Neural cell (in vitro differentiated cells): ENCODE measurements at regions not wholly inside any gene's neighbourhood (a gene's known extent, or its start where the extent isn't known, plus 50 kb on each side); places are given as distances from the start of the nearest gene placed in this dataset.

Experiments used
- H2AFZ ChIP-seq: fragments of 200-600, 300-800 bp; sonication (generic), shearing (Covaris generic); 2 replicates; pipeline ENCODE4 v1.6.0; 2014; ENCODE audit warnings: low read depth, mild to moderate bottlenecking, antibody characterized with exemption, low read length, moderate library complexity
- H3F3A ChIP-seq: fragments of 200-600 bp; shearing (Covaris generic); 2 replicates; pipeline ENCODE4 v1.6.1; 2016; ENCODE audit warnings: mild to moderate bottlenecking, moderate library complexity, mixed read lengths, antibody characterized with exemption, low read length; ENCODE audit not compliant: insufficient read depth, poor library complexity, severe bottlenecking
- H3K27ac ChIP-seq: fragments of 200-600, 300-800 bp; sonication (generic), shearing (Covaris generic); 2 replicates; pipeline ENCODE4 v1.5.1; 2014; ENCODE audit warnings: mild to moderate bottlenecking, low read length, moderate library complexity
- H3K27me3 ChIP-seq: fragments of 300-800, 200-600 bp; sonication (generic), shearing (Covaris generic); 2 replicates; pipeline ENCODE4 v1.6.0; 2014; ENCODE audit warnings: mild to moderate bottlenecking, low read depth, low read length, moderate library complexity; ENCODE audit not compliant: insufficient read depth
- H3K36me3 ChIP-seq: fragments of 300-800, 200-600 bp; sonication (generic), shearing (Covaris generic); 2 replicates; pipeline ENCODE4 v1.5.1; 2014; ENCODE audit warnings: mild to moderate bottlenecking, antibody characterized with exemption, low read length, moderate library complexity; ENCODE audit not compliant: insufficient read depth
- H3K4me2 ChIP-seq: fragments of 300-800, 200-600 bp; sonication (generic), shearing (Covaris generic); 2 replicates; pipeline ENCODE4 v1.6.0; 2014; ENCODE audit warnings: mild to moderate bottlenecking, low read length
- H3K4me3 ChIP-seq: fragments of 300-800, 200-600 bp; sonication (generic), shearing (Covaris generic); 2 replicates; pipeline ENCODE4 v1.5.1; 2014; ENCODE audit warnings: mild to moderate bottlenecking, low read length, moderate library complexity
- H3K79me2 ChIP-seq: fragments of 200-600 bp; shearing (Covaris generic); replicated peaks from 2 replicates; pipeline ENCODE4 v1.6.0; 2014; ENCODE audit warnings: mild to moderate bottlenecking, low read length, moderate library complexity; ENCODE audit not compliant: insufficient read depth
- H3K9ac ChIP-seq: fragments of 300-800, 200-600 bp; sonication (generic), shearing (Covaris generic); 2 replicates; pipeline ENCODE4 v1.6.1; 2016; ENCODE audit warnings: mild to moderate bottlenecking, low read length, mixed read lengths
- H3K9me2 ChIP-seq: fragments of 200-600 bp; shearing (Covaris generic); 2 replicates; pipeline ENCODE4 v1.6.1; 2016; ENCODE audit warnings: mild to moderate bottlenecking, low read length, mixed read lengths; ENCODE audit not compliant: insufficient read depth
- H3K9me3 ChIP-seq: fragments of 200-600, 300-800 bp; sonication (generic), shearing (Covaris generic); 2 replicates; pipeline ENCODE4 v1.6.1; 2016; ENCODE audit warnings: mild to moderate bottlenecking, mixed run types, low read length, moderate library complexity, mixed read lengths
- H4K20me1 ChIP-seq: fragments of 200-600 bp; shearing (Covaris generic); 2 replicates; pipeline ENCODE4 v1.6.1; 2016; ENCODE audit warnings: mild to moderate bottlenecking, mixed run types; ENCODE audit not compliant: insufficient read depth
- EP300 ChIP-seq: fragments of 450-650 bp; conservative IDR thresholded peaks from 2 replicates; pipeline ENCODE4 v1.6.1; 2014; ENCODE audit warnings: antibody characterized with exemption, mild to moderate bottlenecking, moderate library complexity; ENCODE audit not compliant: poor library complexity, severe bottlenecking
- EZH2 ChIP-seq: fragments of 200-600, 300-800 bp; shearing (Covaris generic), sonication (generic); IDR thresholded peaks from 2 replicates; pipeline ENCODE4 v1.6.1; 2014; ENCODE audit warnings: antibody characterized with exemption, low read length, borderline replicate concordance, mild to moderate bottlenecking; ENCODE audit not compliant: insufficient read depth, poor library complexity, severe bottlenecking
- MXI1 ChIP-seq: fragments of 450-650 bp; conservative IDR thresholded peaks from 2 replicates; pipeline ENCODE4 v1.6.1; 2014; ENCODE audit warnings: antibody characterized with exemption, mild to moderate bottlenecking; ENCODE audit not compliant: poor library complexity, severe bottlenecking
- POLR2AphosphoS5 ChIP-seq: IDR thresholded peaks from 2 replicates; pipeline ENCODE4 v1.6.1; 2012
- RAD21 ChIP-seq: fragments of 450-650 bp; conservative IDR thresholded peaks from 2 replicates; pipeline ENCODE4 v1.6.1; 2014; ENCODE audit warnings: antibody characterized with exemption, mild to moderate bottlenecking, moderate library complexity
- SMC3 ChIP-seq: fragments of 450-650 bp; conservative IDR thresholded peaks from 2 replicates; pipeline ENCODE4 v1.6.1; 2014; ENCODE audit warnings: antibody characterized with exemption, mild to moderate bottlenecking, moderate library complexity; ENCODE audit not compliant: poor library complexity
- TAF1 ChIP-seq: IDR thresholded peaks from 2 replicates; pipeline ENCODE4 v1.6.1; 2012; ENCODE audit warnings: low read depth
- TF ChIP-seq, protein P1 (sequence below): fragments of 450-650 bp; IDR thresholded peaks from 2 replicates; pipeline ENCODE4 v1.5.1; 2014; ENCODE audit warnings: antibody characterized with exemption, mild to moderate bottlenecking, moderate library complexity; ENCODE audit not compliant: poor library complexity, severe bottlenecking
- TF ChIP-seq, protein P2 (sequence below): IDR thresholded peaks from 2 replicates; pipeline ENCODE4 v1.6.1; 2012; ENCODE audit warnings: borderline replicate concordance

DNA sequence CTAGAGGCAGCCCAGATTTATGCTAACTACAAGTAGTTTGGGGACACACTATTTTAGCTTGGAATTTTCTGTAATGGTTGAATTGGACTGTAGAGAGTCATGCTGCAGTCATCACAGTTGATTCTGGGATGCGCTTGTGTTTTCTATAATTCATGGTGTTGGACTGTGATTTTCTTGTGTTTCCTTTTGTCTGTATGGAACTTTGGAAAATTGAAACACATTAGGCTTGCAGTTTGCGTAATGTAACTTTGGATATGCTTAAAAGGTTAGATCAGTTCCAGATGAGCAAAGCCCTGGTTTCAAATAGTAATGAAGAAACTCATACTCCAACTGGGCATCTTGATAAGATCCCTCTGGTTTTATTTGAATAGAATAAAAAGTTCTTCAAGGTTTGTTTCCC is 502.2 kb downstream of the ARL4A start:
- Histone ChIP-seq H3K9ac (no peak overlapping the region), H3F3A (no peaks in the 10 kb centered on the region), H4K20me1 (no peaks in the 10 kb centered on the region), H2AFZ (no peak overlapping the region), H3K4me3 (no peak overlapping the region), H3K79me2 (no peaks in the 10 kb centered on the region), H3K4me2 (no peak overlapping the region), H3K27me3 (no peaks in the 10 kb centered on the region), H3K9me2 (no peaks in the 10 kb centered on the region), H3K9me3 (no peaks in the 10 kb centered on the region), H3K27ac (no peak overlapping the region), H3K36me3 (no peaks in the 10 kb centered on the region)
- TF ChIP-seq MXI1 (no peak), EP300 (no peak), EZH2 (no peak), TAF1 (no peak), POLR2AphosphoS5 (no peak), SMC3 (no peak)
- TF ChIP-seq, protein P1, sequence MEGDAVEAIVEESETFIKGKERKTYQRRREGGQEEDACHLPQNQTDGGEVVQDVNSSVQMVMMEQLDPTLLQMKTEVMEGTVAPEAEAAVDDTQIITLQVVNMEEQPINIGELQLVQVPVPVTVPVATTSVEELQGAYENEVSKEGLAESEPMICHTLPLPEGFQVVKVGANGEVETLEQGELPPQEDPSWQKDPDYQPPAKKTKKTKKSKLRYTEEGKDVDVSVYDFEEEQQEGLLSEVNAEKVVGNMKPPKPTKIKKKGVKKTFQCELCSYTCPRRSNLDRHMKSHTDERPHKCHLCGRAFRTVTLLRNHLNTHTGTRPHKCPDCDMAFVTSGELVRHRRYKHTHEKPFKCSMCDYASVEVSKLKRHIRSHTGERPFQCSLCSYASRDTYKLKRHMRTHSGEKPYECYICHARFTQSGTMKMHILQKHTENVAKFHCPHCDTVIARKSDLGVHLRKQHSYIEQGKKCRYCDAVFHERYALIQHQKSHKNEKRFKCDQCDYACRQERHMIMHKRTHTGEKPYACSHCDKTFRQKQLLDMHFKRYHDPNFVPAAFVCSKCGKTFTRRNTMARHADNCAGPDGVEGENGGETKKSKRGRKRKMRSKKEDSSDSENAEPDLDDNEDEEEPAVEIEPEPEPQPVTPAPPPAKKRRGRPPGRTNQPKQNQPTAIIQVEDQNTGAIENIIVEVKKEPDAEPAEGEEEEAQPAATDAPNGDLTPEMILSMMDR: no peak

- no peak overlapping the region for H3K4me3 ChIP-seq
- H3K9ac ChIP-seq: no peak overlapping the region
- H3F3A ChIP-seq: no peaks in the 10 kb centered on the region
- no peak overlapping the region for H3K4me2 ChIP-seq
- H3K9me3 ChIP-seq: no peaks in the 10 kb centered on the region
- no peaks in the 10 kb centered on the region for H4K20me1 ChIP-seq
- no peaks in the 10 kb centered on the region for H3K36me3 ChIP-seq
- H3K27ac ChIP-seq: no peak overlapping the region
- TF ChIP-seq SMC3 (no peak), POLR2AphosphoS5 (no peak), RAD21 (no peak), MXI1 (no peak), EZH2 (no peak), TAF1 (no peak)
- TF ChIP-seq, protein P2, sequence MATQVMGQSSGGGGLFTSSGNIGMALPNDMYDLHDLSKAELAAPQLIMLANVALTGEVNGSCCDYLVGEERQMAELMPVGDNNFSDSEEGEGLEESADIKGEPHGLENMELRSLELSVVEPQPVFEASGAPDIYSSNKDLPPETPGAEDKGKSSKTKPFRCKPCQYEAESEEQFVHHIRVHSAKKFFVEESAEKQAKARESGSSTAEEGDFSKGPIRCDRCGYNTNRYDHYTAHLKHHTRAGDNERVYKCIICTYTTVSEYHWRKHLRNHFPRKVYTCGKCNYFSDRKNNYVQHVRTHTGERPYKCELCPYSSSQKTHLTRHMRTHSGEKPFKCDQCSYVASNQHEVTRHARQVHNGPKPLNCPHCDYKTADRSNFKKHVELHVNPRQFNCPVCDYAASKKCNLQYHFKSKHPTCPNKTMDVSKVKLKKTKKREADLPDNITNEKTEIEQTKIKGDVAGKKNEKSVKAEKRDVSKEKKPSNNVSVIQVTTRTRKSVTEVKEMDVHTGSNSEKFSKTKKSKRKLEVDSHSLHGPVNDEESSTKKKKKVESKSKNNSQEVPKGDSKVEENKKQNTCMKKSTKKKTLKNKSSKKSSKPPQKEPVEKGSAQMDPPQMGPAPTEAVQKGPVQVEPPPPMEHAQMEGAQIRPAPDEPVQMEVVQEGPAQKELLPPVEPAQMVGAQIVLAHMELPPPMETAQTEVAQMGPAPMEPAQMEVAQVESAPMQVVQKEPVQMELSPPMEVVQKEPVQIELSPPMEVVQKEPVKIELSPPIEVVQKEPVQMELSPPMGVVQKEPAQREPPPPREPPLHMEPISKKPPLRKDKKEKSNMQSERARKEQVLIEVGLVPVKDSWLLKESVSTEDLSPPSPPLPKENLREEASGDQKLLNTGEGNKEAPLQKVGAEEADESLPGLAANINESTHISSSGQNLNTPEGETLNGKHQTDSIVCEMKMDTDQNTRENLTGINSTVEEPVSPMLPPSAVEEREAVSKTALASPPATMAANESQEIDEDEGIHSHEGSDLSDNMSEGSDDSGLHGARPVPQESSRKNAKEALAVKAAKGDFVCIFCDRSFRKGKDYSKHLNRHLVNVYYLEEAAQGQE: no peak
- TF ChIP-seq, protein P1: no peak
- no peak overlapping the region for H2AFZ ChIP-seq
- no peaks in the 10 kb centered on the region for H3K27me3 ChIP-seq
- no peaks in the 10 kb centered on the region for H3K79me2 ChIP-seq
- H3K9me2 ChIP-seq: no peaks in the 10 kb centered on the region
These were observed 510.1 kb downstream of the ARL4A start for GRCh38 chr7:13197501-13197900.
